Sigmoid colon (tissue), 6 donors: ENCODE measurements at regions not wholly inside any gene's neighbourhood (a gene's known extent, or its start where the extent isn't known, plus 50 kb on each side); places are given as distances from the start of the nearest gene placed in this dataset.
A peak's percentile ranks its signal among the peaks of the same experiment; 100 is the strongest.

Experiments used
- DNase-seq: peaks from one replicate; pipeline ENCODE4 v3.0.0-alpha.2; 2019
- H3K27ac ChIP-seq, 4 donors: fragments of 200-600 bp; sonication (generic); one replicate each; pipeline ENCODE4 v1.5.1; 2016 to 2019; ENCODE audit warnings: mild to moderate bottlenecking in 1 of 4
- H3K27me3 ChIP-seq, 3 donors: fragments of 200-600 bp; sonication (generic); one replicate each; pipeline ENCODE4 v1.5.1; 2019; ENCODE audit warnings: mild to moderate bottlenecking in 1 of 3
- H3K36me3 ChIP-seq, 4 donors: fragments of 200-600 bp; sonication (generic); one replicate each; pipeline ENCODE4 v1.5.1; 2016 to 2019
- H3K4me1 ChIP-seq, 4 donors: fragments of 200-600 bp; sonication (generic); one replicate each; pipeline ENCODE4 v1.5.1; 2017 to 2019
- H3K4me3 ChIP-seq, 4 donors: fragments of 200-600 bp; sonication (generic); one replicate each; pipeline ENCODE4 v1.5.1; 2017 to 2019; ENCODE audit warnings: mild to moderate bottlenecking in 2 of 4, moderate library complexity in 1 of 4
- H3K9me3 ChIP-seq, 4 donors: fragments of 200-600 bp in 3 of 4; sonication (generic) in 3 of 4; one replicate each; pipeline versions ENCODE4 v1.5.1 to v1.6.1; 2013 to 2019
- EP300 ChIP-seq, 4 donors: sonication (generic); formaldehyde crosslinking; IDR thresholded peaks; one replicate each; pipeline ENCODE4 v1.6.1; 2017; ENCODE audit warnings: antibody characterized with exemption in 4 of 4
- POLR2A ChIP-seq, 2 donors: fragments of 450-650 bp; IDR thresholded peaks; one replicate each; pipeline ENCODE4 v1.6.1; 2016; ENCODE audit warnings: antibody characterized with exemption in 2 of 2, mild to moderate bottlenecking in 2 of 2, moderate library complexity in 2 of 2
- POLR2AphosphoS5 ChIP-seq, 4 donors: sonication (generic); formaldehyde crosslinking; IDR thresholded peaks; one replicate each; pipeline ENCODE4 v1.6.1; 2017; ENCODE audit warnings: antibody characterized with exemption in 4 of 4
- WGBS, 2 donors: extraction: QIAGEN DNeasy Blood & Tissue Kit; methylation state at CpG; one replicate each; pipeline ENCODE4 v1.1.7; 2013; 5-methylcytosine and 5-hydroxymethylcytosine counted together
- intact Hi-C: fragments of 100-400 bp; cut with DNase I; formaldehyde crosslinking; loops from one replicate; pipeline ENCODE4 v1.15.1; 2023
- TF ChIP-seq, protein P1 (sequence below), 4 experiments: fragments of 450-650 bp in 3 of 4; fragments of 200-600 bp in 1 of 4; IDR thresholded peaks; one replicate each; pipeline ENCODE4 v1.5.1; 2016 to 2019; ENCODE audit warnings: antibody characterized with exemption in 4 of 4, mild to moderate bottlenecking in 3 of 4, moderate library complexity in 2 of 4
- donor health status: healthy with polysubstance abuse.
- donor health status: healthy.

- no peaks in the 10 kb centered on the region for H3K4me1 ChIP-seq
- no peaks in the 10 kb centered on the region for H3K27me3 ChIP-seq
- no peak overlapping the region for H3K27ac ChIP-seq
- no peak for TF ChIP-seq POLR2A (IDR thresholded peaks at IDR 0.05)
- TF ChIP-seq, protein P1, sequence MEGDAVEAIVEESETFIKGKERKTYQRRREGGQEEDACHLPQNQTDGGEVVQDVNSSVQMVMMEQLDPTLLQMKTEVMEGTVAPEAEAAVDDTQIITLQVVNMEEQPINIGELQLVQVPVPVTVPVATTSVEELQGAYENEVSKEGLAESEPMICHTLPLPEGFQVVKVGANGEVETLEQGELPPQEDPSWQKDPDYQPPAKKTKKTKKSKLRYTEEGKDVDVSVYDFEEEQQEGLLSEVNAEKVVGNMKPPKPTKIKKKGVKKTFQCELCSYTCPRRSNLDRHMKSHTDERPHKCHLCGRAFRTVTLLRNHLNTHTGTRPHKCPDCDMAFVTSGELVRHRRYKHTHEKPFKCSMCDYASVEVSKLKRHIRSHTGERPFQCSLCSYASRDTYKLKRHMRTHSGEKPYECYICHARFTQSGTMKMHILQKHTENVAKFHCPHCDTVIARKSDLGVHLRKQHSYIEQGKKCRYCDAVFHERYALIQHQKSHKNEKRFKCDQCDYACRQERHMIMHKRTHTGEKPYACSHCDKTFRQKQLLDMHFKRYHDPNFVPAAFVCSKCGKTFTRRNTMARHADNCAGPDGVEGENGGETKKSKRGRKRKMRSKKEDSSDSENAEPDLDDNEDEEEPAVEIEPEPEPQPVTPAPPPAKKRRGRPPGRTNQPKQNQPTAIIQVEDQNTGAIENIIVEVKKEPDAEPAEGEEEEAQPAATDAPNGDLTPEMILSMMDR (IDR thresholded peaks at IDR 0.05) = no peak
- TF ChIP-seq POLR2AphosphoS5 (IDR thresholded peaks at IDR 0.05) = no peak
- no peak for TF ChIP-seq EP300 (IDR thresholded peaks at IDR 0.05)
- H3K9me3 ChIP-seq = no peaks in the 10 kb centered on the region
- H3K4me3 ChIP-seq = no peak overlapping the region
- 57 to 62% methylated on average over 7 of the region's 7 CpGs for WGBS, 2 donors
- no peak for DNase-seq
- intact Hi-C loops = no loop called here
- H3K36me3 ChIP-seq = no peaks in the 10 kb centered on the region
Observed at GRCh38 chr16:77057161-77057774, 133.7 kb upstream of the MON1B start.

GRCh38 chr16:77059446-77059845 is 131.5 kb upstream of the MON1B start:
- TF ChIP-seq POLR2AphosphoS5 (IDR thresholded peaks at IDR 0.05) = no peak
- no peak for TF ChIP-seq POLR2A (IDR thresholded peaks at IDR 0.05)
- TF ChIP-seq, protein P1 (IDR thresholded peaks at IDR 0.05) = no peak
- TF ChIP-seq EP300 (IDR thresholded peaks at IDR 0.05) = no peak
- Histone ChIP-seq H3K4me1 (peaks cover 0 to 3% (median 0%) of the 10 kb centered on the region in 4 donors), H3K36me3 (no peaks in the 10 kb centered on the region), H3K4me3 (no peak overlapping the region), H3K27ac (no peak overlapping the region), H3K9me3 (no peaks in the 10 kb centered on the region), H3K27me3 (no peaks in the 10 kb centered on the region)
- DNase-seq = no peak
- intact Hi-C loops = no loop called here

DNA sequence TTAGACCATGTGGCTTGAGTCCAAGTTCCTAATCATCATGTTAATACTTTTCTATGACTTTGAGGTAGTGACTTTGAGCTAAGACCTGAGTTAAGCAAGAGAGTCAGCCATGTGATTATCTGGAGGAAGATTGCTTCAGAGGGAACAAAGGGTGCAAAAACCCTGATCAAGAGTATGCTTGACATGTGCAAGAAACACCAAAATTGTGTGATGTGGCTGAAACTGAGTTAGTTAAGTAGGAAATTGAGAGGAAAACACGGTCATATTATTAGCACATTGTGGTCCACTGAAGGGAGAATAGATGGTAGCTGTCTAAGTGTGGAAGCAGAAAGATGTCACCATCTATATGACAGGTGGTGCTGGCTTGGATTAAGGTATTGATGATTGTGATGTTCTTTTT is 130.4 kb upstream of the MON1B start:
- intact Hi-C loops = no loop called here
- H3K4me3 ChIP-seq = no peak overlapping the region
- no peak overlapping the region for H3K27ac ChIP-seq
- H3K9me3 ChIP-seq = no peaks in the 10 kb centered on the region
- no peaks in the 10 kb centered on the region for H3K27me3 ChIP-seq
- H3K4me1 ChIP-seq = peaks cover 0 to 3% (median 0%) of the 10 kb centered on the region in 4 donors
- no peak for DNase-seq
- TF ChIP-seq, protein P1 (IDR thresholded peaks at IDR 0.05) = no peak
- TF ChIP-seq EP300 (IDR thresholded peaks at IDR 0.05) = no peak
- TF ChIP-seq POLR2A (IDR thresholded peaks at IDR 0.05) = no peak
- TF ChIP-seq POLR2AphosphoS5 (IDR thresholded peaks at IDR 0.05) = no peak
- H3K36me3 ChIP-seq = no peaks in the 10 kb centered on the region
- 72 to 76% methylated on average over 1 of the region's 1 CpG for WGBS, 2 donors

DNA sequence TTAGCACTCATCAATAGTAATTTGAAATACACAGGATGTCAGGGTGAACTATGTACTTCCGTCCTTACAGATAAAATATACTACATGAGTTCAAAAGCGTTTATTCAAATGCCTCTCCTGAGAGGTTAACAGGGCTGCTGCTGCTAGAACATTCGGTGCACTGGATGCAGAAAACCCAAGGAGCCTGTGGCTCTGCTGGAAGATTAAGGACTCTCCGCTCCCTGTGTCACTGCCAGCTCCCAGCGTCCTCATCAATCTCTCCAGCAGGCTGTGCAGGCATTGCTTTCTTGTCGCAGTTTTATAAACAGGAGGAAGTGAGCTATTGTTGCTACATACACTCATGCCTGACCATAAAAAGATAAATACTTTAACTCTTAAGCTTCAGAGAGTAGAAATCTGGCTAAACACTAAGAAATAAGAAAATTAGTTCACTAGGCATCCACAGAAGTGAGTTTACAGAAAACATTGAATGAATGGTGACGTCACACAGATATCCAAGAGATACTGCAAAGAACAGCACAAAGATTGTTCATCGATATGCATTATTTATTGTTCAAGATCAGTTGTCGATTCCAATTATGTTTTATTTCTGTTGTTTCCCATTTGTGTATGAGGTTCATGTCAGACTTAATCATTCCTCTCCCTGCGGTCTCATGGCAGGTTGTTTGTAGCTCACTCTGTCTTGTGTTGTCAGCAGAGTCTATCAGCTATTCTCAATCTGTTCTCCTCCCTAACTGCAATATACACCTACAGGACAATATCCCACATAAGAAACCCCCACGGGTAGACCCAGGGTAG is 127.9 kb upstream of the MON1B start:
- Histone ChIP-seq H3K27ac (no peak overlapping the region), H3K27me3 (no peaks in the 10 kb centered on the region), H3K9me3 (no peaks in the 10 kb centered on the region), H3K36me3 (no peaks in the 10 kb centered on the region), H3K4me1 (peaks cover 0 to 3% (median 0%) of the 10 kb centered on the region in 4 donors), H3K4me3 (no peak overlapping the region)
- intact Hi-C loops = no loop called here
- TF ChIP-seq POLR2A (IDR thresholded peaks at IDR 0.05) (no peak), EP300 (IDR thresholded peaks at IDR 0.05) (no peak), POLR2AphosphoS5 (IDR thresholded peaks at IDR 0.05) (no peak)
- TF ChIP-seq, protein P1 (IDR thresholded peaks at IDR 0.05) = no peak
- WGBS, 2 donors = 51 to 60% methylated on average over 11 of the region's 11 CpGs
- DNase-seq = peak; percentile 65
